HepG2 (cell line): ENCODE measurements at regions not wholly inside any gene's neighbourhood (a gene's known extent, or its start where the extent isn't known, plus 50 kb on each side); places are given as distances from the start of the nearest gene placed in this dataset.
A peak's percentile ranks its signal among the peaks of the same experiment; 100 is the strongest.

Source experiments
- EED ChIP-seq: sonication (generic); formaldehyde crosslinking; IDR thresholded peaks from 2 replicates; pipeline ENCODE4 v1.5.0; 2020; ENCODE audit warnings: mild to moderate bottlenecking, missing genetic modification reagents
- GATA4 ChIP-seq: sonication (generic); IDR thresholded peaks from 2 replicates; pipeline ENCODE4 v1.6.1; 2016; ENCODE audit warnings: antibody characterized with exemption, low read depth, borderline replicate concordance
- GLI4 ChIP-seq: sonication (generic); formaldehyde crosslinking; IDR thresholded peaks from 2 replicates; pipeline ENCODE4 v1.5.1; 2020; ENCODE audit warnings: missing genetic modification reagents, mild to moderate bottlenecking, moderate library complexity, borderline replicate concordance
- KDM5B ChIP-seq: sonication (generic); formaldehyde crosslinking; IDR thresholded peaks from 2 replicates; pipeline ENCODE4 v1.4.0; 2020; ENCODE audit warnings: missing genetic modification reagents, mild to moderate bottlenecking, borderline replicate concordance
- MIXL1 ChIP-seq: IDR thresholded peaks from 2 replicates; pipeline ENCODE4 v1.6.1; 2016
- MNT ChIP-seq: fragments of 450-650 bp; IDR thresholded peaks from 2 replicates; pipeline ENCODE4 v1.6.1; 2016
- MXI1 ChIP-seq: IDR thresholded peaks from 3 replicates; pipeline ENCODE4 v1.6.1; 2012; ENCODE audit warnings: low read depth, low read length, inconsistent platforms, borderline replicate concordance
- NCOR1 ChIP-seq: fragments of 200-600 bp; sonication (generic); IDR thresholded peaks from 2 replicates; pipeline ENCODE4 v1.7.0; 2017; ENCODE audit warnings: antibody characterized with exemption, low read length, borderline replicate concordance
- TERF1 ChIP-seq: sonication (generic); formaldehyde crosslinking; IDR thresholded peaks from 2 replicates; pipeline ENCODE4 v1.8.0; 2022; ENCODE audit warnings: mild to moderate bottlenecking, missing genetic modification reagents, moderate library complexity
- THAP7 ChIP-seq: sonication (generic); formaldehyde crosslinking; IDR thresholded peaks from 2 replicates; pipeline ENCODE4 v1.8.1; 2023; ENCODE audit warnings: mild to moderate bottlenecking, missing genetic modification reagents
- ZFP36L1 ChIP-seq: sonication (generic); formaldehyde crosslinking; IDR thresholded peaks from 2 replicates; pipeline ENCODE4 v1.8.0; 2022; ENCODE audit warnings: mild to moderate bottlenecking, missing genetic modification reagents, moderate library complexity
- ZMYM4 ChIP-seq: sonication (generic); formaldehyde crosslinking; IDR thresholded peaks from 2 replicates; pipeline ENCODE4 v1.8.1; 2023; ENCODE audit warnings: mild to moderate bottlenecking, missing genetic modification reagents
- ZNF468 ChIP-seq: sonication (generic); formaldehyde crosslinking; IDR thresholded peaks from 2 replicates; pipeline ENCODE4 v1.8.0; 2022; ENCODE audit warnings: mild to moderate bottlenecking, moderate library complexity, missing genetic modification reagents
- ZNF549 ChIP-seq: sonication (generic); formaldehyde crosslinking; IDR thresholded peaks from 2 replicates; pipeline ENCODE4 v1.5.0; 2020; ENCODE audit warnings: missing genetic modification reagents
- ZNF557 ChIP-seq: sonication (generic); formaldehyde crosslinking; IDR thresholded peaks from 2 replicates; pipeline ENCODE4 v1.4.0; 2020; ENCODE audit warnings: missing genetic modification reagents
- ZNF644 ChIP-seq: IDR thresholded peaks from 2 replicates; pipeline ENCODE4 v1.6.1; 2016; ENCODE audit warnings: low read depth
- ZNF710 ChIP-seq: sonication (generic); formaldehyde crosslinking; IDR thresholded peaks from 2 replicates; pipeline ENCODE4 v1.5.0; 2020; ENCODE audit warnings: mild to moderate bottlenecking, missing genetic modification reagents, borderline replicate concordance
- ZNF780A ChIP-seq: sonication (generic); formaldehyde crosslinking; IDR thresholded peaks from 2 replicates; pipeline ENCODE4 v1.8.0; 2022; ENCODE audit warnings: mild to moderate bottlenecking, missing genetic modification reagents, moderate library complexity
- TF ChIP-seq, protein P1 (sequence below): sonication (generic); formaldehyde crosslinking; IDR thresholded peaks from 2 replicates; pipeline ENCODE4 v1.4.0; 2020; ENCODE audit warnings: mild to moderate bottlenecking, missing genetic modification reagents
- TF ChIP-seq, protein P2 (sequence below): IDR thresholded peaks from 2 replicates; pipeline ENCODE4 v1.6.1; 2016; ENCODE audit warnings: mild to moderate bottlenecking, missing biosample characterization, missing genetic modification reagents
- TF ChIP-seq, protein P3 (sequence below): IDR thresholded peaks from 2 replicates; pipeline ENCODE4 v1.6.1; 2016; ENCODE audit warnings: missing genetic modification reagents, missing compliant biosample characterization

DNA sequence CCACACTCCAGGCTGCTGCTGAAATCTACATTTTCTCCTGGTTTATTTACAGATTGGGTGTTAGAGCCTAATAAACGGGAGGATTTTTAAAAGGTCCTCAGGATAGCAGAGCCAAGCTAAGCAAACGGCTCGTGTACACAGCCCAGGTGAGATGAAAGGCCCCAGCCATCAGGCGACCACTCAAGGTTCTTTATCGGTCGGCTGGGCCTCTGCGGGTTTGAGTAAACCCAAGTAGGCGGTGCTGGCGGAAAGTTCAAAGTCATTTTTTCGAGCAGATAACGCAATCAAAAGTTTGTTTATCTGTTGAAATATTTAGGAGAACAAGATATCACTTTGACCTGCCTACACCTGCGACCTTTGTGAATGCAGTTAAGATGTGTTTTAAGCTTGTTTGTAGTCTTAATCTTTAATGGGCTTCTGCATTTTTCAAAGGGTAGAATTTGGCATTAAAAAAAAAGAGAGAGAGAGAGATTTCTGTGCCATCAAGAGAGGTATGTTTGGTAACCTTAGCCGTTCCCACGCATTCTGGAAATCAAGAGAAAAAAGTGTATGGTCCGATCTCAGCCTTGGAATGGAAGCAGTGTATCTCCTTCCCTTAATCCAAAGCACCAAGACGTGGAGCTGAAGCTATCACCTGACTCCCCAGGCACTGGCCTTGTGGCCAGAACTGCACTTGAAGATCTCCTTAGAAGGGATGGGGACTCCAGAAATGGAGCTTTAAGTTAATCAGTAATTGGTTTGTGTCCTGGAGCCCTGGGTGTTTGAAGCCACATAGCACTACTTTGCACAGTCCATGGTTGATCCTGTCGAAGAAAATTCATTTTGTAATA lies 301.7 kb upstream of the IRX5 start (continued):
- TF ChIP-seq ZNF644 (CRISPR knock-in tag) (peak; percentile 41; the same call in 1 of the 2 replicates), ZNF710 (CRISPR knock-in tag) (peak; percentile 80; the same call in 1 of the 2 replicates), GATA4 (peak; percentile 97), MXI1 (0 out of 3 replicates have a peak, but pooled peaks have one; percentile 10), ZNF780A (0 out of 2 replicates have a peak, but pooled peaks have one; percentile 54), ZNF557 (CRISPR knock-in tag) (no peak), KDM5B (CRISPR knock-in tag) (peak; percentile 49; the same call in 1 of the 2 replicates), NCOR1 (peak; percentile 94), ZMYM4 (peak; percentile 54; the same call in 1 of the 2 replicates), MIXL1 (CRISPR knock-in tag) (peak; percentile 79), ZNF549 (CRISPR knock-in tag) (no peak), THAP7 (CRISPR knock-in tag) (no peak), GLI4 (CRISPR knock-in tag) (no peak), MNT (no peak), TERF1 (no peak), EED (no peak), ZNF468 (CRISPR knock-in tag) (no peak), ZFP36L1 (CRISPR knock-in tag) (peak; percentile 87; the same call in 1 of the 2 replicates)
- TF ChIP-seq, protein P1, sequence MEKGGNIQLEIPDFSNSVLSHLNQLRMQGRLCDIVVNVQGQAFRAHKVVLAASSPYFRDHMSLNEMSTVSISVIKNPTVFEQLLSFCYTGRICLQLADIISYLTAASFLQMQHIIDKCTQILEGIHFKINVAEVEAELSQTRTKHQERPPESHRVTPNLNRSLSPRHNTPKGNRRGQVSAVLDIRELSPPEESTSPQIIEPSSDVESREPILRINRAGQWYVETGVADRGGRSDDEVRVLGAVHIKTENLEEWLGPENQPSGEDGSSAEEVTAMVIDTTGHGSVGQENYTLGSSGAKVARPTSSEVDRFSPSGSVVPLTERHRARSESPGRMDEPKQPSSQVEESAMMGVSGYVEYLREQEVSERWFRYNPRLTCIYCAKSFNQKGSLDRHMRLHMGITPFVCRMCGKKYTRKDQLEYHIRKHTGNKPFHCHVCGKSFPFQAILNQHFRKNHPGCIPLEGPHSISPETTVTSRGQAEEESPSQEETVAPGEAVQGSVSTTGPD (CRISPR knock-in tag), result 0 out of 2 replicates have a peak, but pooled peaks have one; percentile 22
- TF ChIP-seq, protein P2, sequence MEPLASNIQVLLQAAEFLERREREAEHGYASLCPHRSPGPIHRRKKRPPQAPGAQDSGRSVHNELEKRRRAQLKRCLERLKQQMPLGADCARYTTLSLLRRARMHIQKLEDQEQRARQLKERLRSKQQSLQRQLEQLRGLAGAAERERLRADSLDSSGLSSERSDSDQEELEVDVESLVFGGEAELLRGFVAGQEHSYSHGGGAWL (CRISPR knock-in tag), result no peak
- TF ChIP-seq, protein P3, sequence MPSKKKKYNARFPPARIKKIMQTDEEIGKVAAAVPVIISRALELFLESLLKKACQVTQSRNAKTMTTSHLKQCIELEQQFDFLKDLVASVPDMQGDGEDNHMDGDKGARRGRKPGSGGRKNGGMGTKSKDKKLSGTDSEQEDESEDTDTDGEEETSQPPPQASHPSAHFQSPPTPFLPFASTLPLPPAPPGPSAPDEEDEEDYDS (CRISPR knock-in tag), result no peak
